ENCODE measurements at regions not wholly inside any gene's neighbourhood (a gene's known extent, or its start where the extent isn't known, plus 50 kb on each side); places are given as distances from the start of the nearest gene placed in this dataset.

GRCh38 chr7:156472267-156472666, 168.3 kb upstream of the RNF32 start:
- no peak for TF ChIP-seq ZNF274 (IDR thresholded peaks at IDR 0.05; ENCODE audit: low read depth, low read length)
- no peak for TF ChIP-seq SUZ12 (IDR thresholded peaks at IDR 0.05; ENCODE audit: extremely low read depth, insufficient read depth, insufficient read length)
- no peak for TF ChIP-seq YY1 (IDR thresholded peaks at IDR 0.05; ENCODE audit: insufficient read depth, insufficient read length)
